Vagina (tissue), 2 donors: ENCODE measurements at regions not wholly inside any gene's neighbourhood (a gene's known extent, or its start where the extent isn't known, plus 50 kb on each side); places are given as distances from the start of the nearest gene placed in this dataset.

Experiments
- POLR2AphosphoS5 ChIP-seq, 2 donors: sonication (generic); formaldehyde crosslinking; IDR thresholded peaks; one replicate each; pipeline ENCODE4 v1.9.0; 2017; ENCODE audit warnings: antibody characterized with exemption in 2 of 2, mild to moderate bottlenecking in 2 of 2, low read depth in 1 of 2; ENCODE audit not compliant: insufficient read depth in 1 of 2
- TF ChIP-seq, protein P1 (sequence below), 3 experiments: fragments of 450-650 bp in 2 of 3; fragments of 200-600 bp in 1 of 3; sonication (generic) in 1 of 3; IDR thresholded peaks; one replicate each; pipeline ENCODE4 v1.5.1; 2017 to 2019; ENCODE audit warnings: antibody characterized with exemption in 3 of 3, mild to moderate bottlenecking in 2 of 3, moderate library complexity in 2 of 3

GRCh38 chr2:8611700-8612099 is 70.2 kb upstream of the ID2 start:
- TF ChIP-seq, protein P1, sequence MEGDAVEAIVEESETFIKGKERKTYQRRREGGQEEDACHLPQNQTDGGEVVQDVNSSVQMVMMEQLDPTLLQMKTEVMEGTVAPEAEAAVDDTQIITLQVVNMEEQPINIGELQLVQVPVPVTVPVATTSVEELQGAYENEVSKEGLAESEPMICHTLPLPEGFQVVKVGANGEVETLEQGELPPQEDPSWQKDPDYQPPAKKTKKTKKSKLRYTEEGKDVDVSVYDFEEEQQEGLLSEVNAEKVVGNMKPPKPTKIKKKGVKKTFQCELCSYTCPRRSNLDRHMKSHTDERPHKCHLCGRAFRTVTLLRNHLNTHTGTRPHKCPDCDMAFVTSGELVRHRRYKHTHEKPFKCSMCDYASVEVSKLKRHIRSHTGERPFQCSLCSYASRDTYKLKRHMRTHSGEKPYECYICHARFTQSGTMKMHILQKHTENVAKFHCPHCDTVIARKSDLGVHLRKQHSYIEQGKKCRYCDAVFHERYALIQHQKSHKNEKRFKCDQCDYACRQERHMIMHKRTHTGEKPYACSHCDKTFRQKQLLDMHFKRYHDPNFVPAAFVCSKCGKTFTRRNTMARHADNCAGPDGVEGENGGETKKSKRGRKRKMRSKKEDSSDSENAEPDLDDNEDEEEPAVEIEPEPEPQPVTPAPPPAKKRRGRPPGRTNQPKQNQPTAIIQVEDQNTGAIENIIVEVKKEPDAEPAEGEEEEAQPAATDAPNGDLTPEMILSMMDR (IDR thresholded peaks at IDR 0.05) = no peak
- TF ChIP-seq POLR2AphosphoS5 (IDR thresholded peaks at IDR 0.05; ENCODE audit: insufficient read depth in 1 of 2, low read depth in 1 of 2) = no peak
